H9 (cell line): ENCODE measurements at regions not wholly inside any gene's neighbourhood (a gene's known extent, or its start where the extent isn't known, plus 50 kb on each side); places are given as distances from the start of the nearest gene placed in this dataset.

Source experiments
- DNase-seq: peaks from one replicate; pipeline ENCODE4 v3.0.0-alpha.2; 2017
- H2AFZ ChIP-seq: one replicate; pipeline ENCODE4 v1.6.1; 2013; ENCODE audit warnings: mild to moderate bottlenecking, low read length, control low read depth, moderate library complexity
- H2AK5ac ChIP-seq: 2 replicates; pipeline ENCODE4 v1.6.1; 2013; ENCODE audit warnings: low read length, control low read depth, mixed read lengths; ENCODE audit not compliant: insufficient read length
- H2BK120ac ChIP-seq: one replicate; pipeline ENCODE4 v1.6.1; 2013; ENCODE audit warnings: low read depth, mild to moderate bottlenecking, low read length, control low read depth, inconsistent platforms; ENCODE audit not compliant: poor library complexity, severe bottlenecking
- H2BK12ac ChIP-seq: 2 replicates; pipeline ENCODE4 v1.6.1; 2013; ENCODE audit warnings: low read length, control low read depth, mixed read lengths, low read depth; ENCODE audit not compliant: insufficient read length
- H2BK15ac ChIP-seq: 2 replicates; pipeline ENCODE4 v1.6.1; 2013; ENCODE audit warnings: low read depth, low read length, control low read depth
- H2BK20ac ChIP-seq: one replicate; pipeline ENCODE4 v1.6.1; 2013; ENCODE audit warnings: low read depth, mild to moderate bottlenecking, low read length, control low read depth, inconsistent platforms; ENCODE audit not compliant: poor library complexity, severe bottlenecking
- H2BK5ac ChIP-seq: 2 replicates; pipeline ENCODE4 v1.6.1; 2013; ENCODE audit warnings: low read length, control low read depth, mixed read lengths; ENCODE audit not compliant: insufficient read length
- H3K14ac ChIP-seq: 2 replicates; pipeline ENCODE4 v1.6.1; 2013; ENCODE audit warnings: low read length, control low read depth; ENCODE audit not compliant: insufficient read depth
- H3K18ac ChIP-seq: 2 replicates; pipeline ENCODE4 v1.6.1; 2013; ENCODE audit warnings: low read depth, mild to moderate bottlenecking, mixed read lengths, low read length, control low read depth; ENCODE audit not compliant: insufficient read length
- H3K23ac ChIP-seq: 2 replicates; pipeline ENCODE4 v1.6.1; 2013; ENCODE audit warnings: low read length, control low read depth, mixed read lengths, low read depth; ENCODE audit not compliant: insufficient read length
- H3K23me2 ChIP-seq: 2 replicates; pipeline ENCODE4 v1.6.1; 2013; ENCODE audit warnings: low read depth, mild to moderate bottlenecking, mixed read lengths, low read length, control low read depth; ENCODE audit not compliant: insufficient read length, poor library complexity, severe bottlenecking
- H3K27ac ChIP-seq: 2 replicates; pipeline ENCODE4 v1.5.1; 2013; ENCODE audit warnings: low read length, control low read depth, mixed read lengths, low read depth; ENCODE audit not compliant: insufficient read length
- H3K27me3 ChIP-seq: 2 replicates; pipeline ENCODE4 v1.6.1; 2013; ENCODE audit warnings: low read length, control low read depth, inconsistent platforms; ENCODE audit not compliant: insufficient read depth
- H3K4ac ChIP-seq: 2 replicates; pipeline ENCODE4 v1.6.1; 2013; ENCODE audit warnings: low read depth, mild to moderate bottlenecking, control low read depth, inconsistent platforms, low read length, moderate library complexity
- H3K4me1 ChIP-seq: 2 replicates; pipeline ENCODE4 v1.6.1; 2013; ENCODE audit warnings: low read length, control low read depth, inconsistent platforms; ENCODE audit not compliant: insufficient read depth
- H3K4me2 ChIP-seq: 2 replicates; pipeline ENCODE4 v1.6.1; 2013; ENCODE audit warnings: low read length, control low read depth, mixed read lengths; ENCODE audit not compliant: insufficient read length, insufficient read depth
- H3K56ac ChIP-seq: 2 replicates; pipeline ENCODE4 v1.6.1; 2013; ENCODE audit warnings: low read depth, mild to moderate bottlenecking, mixed read lengths, low read length, control low read depth; ENCODE audit not compliant: insufficient read length
- H3K79me1 ChIP-seq: 2 replicates; pipeline ENCODE4 v1.6.1; 2013; ENCODE audit warnings: low read depth, mild to moderate bottlenecking, moderate library complexity, low read length, control low read depth, inconsistent platforms; ENCODE audit not compliant: insufficient read depth, poor library complexity, severe bottlenecking
- H3K79me2 ChIP-seq: 2 replicates; pipeline ENCODE4 v1.6.1; 2013; ENCODE audit warnings: low read length, control low read depth, inconsistent platforms; ENCODE audit not compliant: insufficient read depth
- H3K9ac ChIP-seq: 2 replicates; pipeline ENCODE4 v1.6.1; 2013; ENCODE audit warnings: low read length, control low read depth, mixed read lengths; ENCODE audit not compliant: insufficient read length; ENCODE audit errors: extremely low read depth
- H3K9me3 ChIP-seq: one replicate; pipeline ENCODE4 v1.6.1; 2013; ENCODE audit warnings: low read depth, low read length, inconsistent platforms; ENCODE audit not compliant: control insufficient read depth
- H3T11ph ChIP-seq: one replicate; pipeline ENCODE4 v1.6.1; 2013; ENCODE audit warnings: mild to moderate bottlenecking, low read length, control low read depth, inconsistent platforms
- H4K20me1 ChIP-seq: one replicate; pipeline ENCODE4 v1.6.1; 2013; ENCODE audit not compliant: control insufficient read depth, insufficient read length, insufficient read depth
- H4K5ac ChIP-seq: 2 replicates; pipeline ENCODE4 v1.6.1; 2013; ENCODE audit warnings: low read depth, mild to moderate bottlenecking, mixed read lengths, low read length, control low read depth; ENCODE audit not compliant: insufficient read length
- H4K8ac ChIP-seq: replicated peaks from 2 replicates; pipeline ENCODE4 v1.6.1; 2013; ENCODE audit warnings: low read length, control low read depth, mixed read lengths, low read depth; ENCODE audit not compliant: insufficient read length
- H4K91ac ChIP-seq: 2 replicates; pipeline ENCODE4 v1.6.1; 2013; ENCODE audit warnings: low read depth, mild to moderate bottlenecking, moderate library complexity, mixed read lengths, low read length, control low read depth; ENCODE audit not compliant: insufficient read length
- H3K27ac Mint-ChIP-seq, 3 experiments: 2 replicates in 2 of 3; 3 replicates in 1 of 3; pipeline ENCODE4 v1.8.0; 2020 to 2021; ENCODE audit warnings: mixed read lengths in 3 of 3, mild to moderate bottlenecking in 1 of 3, moderate library complexity in 1 of 3
- H3K27me3 Mint-ChIP-seq: 2 replicates; pipeline ENCODE4 v1.8.0; 2021; ENCODE audit warnings: low read depth, mild to moderate bottlenecking, moderate library complexity, mixed read lengths
- H3K36me3 Mint-ChIP-seq, 3 experiments: 2 replicates in 2 of 3; 3 replicates in 1 of 3; pipeline ENCODE4 v1.8.0; 2020 to 2021; ENCODE audit warnings: low read depth in 3 of 3, mixed read lengths in 3 of 3; ENCODE audit not compliant: insufficient read depth in 1 of 3
- H3K4me1 Mint-ChIP-seq, 2 experiments: 2 replicates each; pipeline ENCODE4 v1.8.0; 2020; ENCODE audit warnings: mixed read lengths in 2 of 2
- H3K4me3 Mint-ChIP-seq, 2 experiments: 2 replicates in 1 of 2; 3 replicates in 1 of 2; pipeline ENCODE4 v1.8.0; 2020 to 2021; ENCODE audit warnings: mild to moderate bottlenecking in 2 of 2, mixed read lengths in 2 of 2, moderate library complexity in 1 of 2
- H3K9me3 Mint-ChIP-seq, 2 experiments: 2 replicates in 1 of 2; 3 replicates in 1 of 2; pipeline ENCODE4 v1.8.0; 2020; ENCODE audit warnings: mild to moderate bottlenecking in 2 of 2, mixed read lengths in 2 of 2, moderate library complexity in 1 of 2
- WGBS: extraction: QIAGEN DNeasy Blood & Tissue Kit; methylation state at CpG from one replicate; pipeline ENCODE4 v1.1.7; 2013; ENCODE audit warnings: missing lambda C conversion rate, low lambda C conversion rate, mixed read lengths; ENCODE audit not compliant: insufficient read length; ENCODE audit errors: extremely low coverage; 5-methylcytosine and 5-hydroxymethylcytosine counted together
- TF ChIP-seq, protein P1 (sequence below): fragments of 200-600 bp; sonication (generic); conservative IDR thresholded peaks from 3 replicates; pipeline ENCODE4 v1.8.0; 2021; ENCODE audit warnings: antibody characterized with exemption, mild to moderate bottlenecking

DNA sequence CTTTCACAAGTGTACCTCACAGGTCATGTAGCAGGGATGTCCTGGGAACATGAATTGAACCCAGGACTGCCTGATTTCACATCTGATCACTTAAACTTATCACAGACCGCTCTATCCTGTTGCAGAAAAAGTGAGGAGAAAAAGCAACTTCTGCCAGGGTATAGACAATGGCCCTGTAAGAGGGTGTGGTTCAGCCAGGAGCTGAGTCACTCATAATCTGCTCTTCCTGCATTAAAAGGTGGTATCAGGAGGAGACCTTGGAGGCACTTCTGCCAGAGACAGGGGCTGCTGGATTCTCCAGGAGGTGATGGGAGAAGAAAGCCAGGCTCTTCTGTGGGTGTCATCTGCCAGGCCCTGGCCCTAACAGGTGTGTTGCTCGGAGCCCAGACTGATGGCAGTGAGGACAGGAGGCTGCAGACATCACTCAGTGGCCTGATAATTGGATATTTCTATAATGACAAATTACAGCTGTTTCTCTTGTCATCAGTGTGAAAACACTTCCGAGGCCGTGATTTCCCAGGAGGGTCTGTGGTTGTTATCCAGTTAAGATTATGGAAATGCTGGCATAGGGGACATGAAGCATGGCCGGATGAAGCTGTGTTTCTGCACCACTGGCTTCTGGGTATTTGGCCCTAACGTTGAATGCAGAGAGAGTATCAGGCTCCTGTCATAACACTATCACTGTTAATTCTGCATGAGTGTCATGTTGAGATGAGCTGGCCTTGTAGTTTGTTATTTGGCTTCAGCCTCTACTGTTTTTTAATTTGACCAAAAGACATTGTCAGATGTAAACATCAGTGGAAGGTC is 125.1 kb upstream of the ZBED5 start:
- no peak overlapping the region for H3K4me3 Mint-ChIP-seq
- Histone ChIP-seq H2BK20ac (no peak overlapping the region), H3K4ac (no peak overlapping the region), H2BK120ac (no peak overlapping the region), H2BK15ac (no peak overlapping the region), H3K27me3 (no peaks in the 10 kb centered on the region), H4K5ac (no peak overlapping the region), H4K20me1 (no peaks in the 10 kb centered on the region), H4K91ac (no peak overlapping the region), H4K8ac (no peak overlapping the region), H2BK12ac (no peak overlapping the region), H3K18ac (no peak overlapping the region), H2AFZ (no peak overlapping the region), H3K27ac (no peak overlapping the region), H3K23ac (no peak overlapping the region), H3T11ph (no peak overlapping the region), H2AK5ac (no peak overlapping the region), H3K23me2 (no peaks in the 10 kb centered on the region), H3K79me2 (no peaks in the 10 kb centered on the region), H3K79me1 (no peaks in the 10 kb centered on the region), H3K9ac (no peak overlapping the region), H3K4me1 (no peaks in the 10 kb centered on the region), H3K14ac (no peak overlapping the region), H2BK5ac (no peak overlapping the region), H3K4me2 (no peak overlapping the region), H3K56ac (no peak overlapping the region), H3K9me3 (no peaks in the 10 kb centered on the region)
- H3K4me1 Mint-ChIP-seq: peaks cover 3% of the 10 kb centered on the region in 2 experiments; a peak in 3 of 4 replicates
- no peak overlapping the region for H3K27ac Mint-ChIP-seq
- DNase-seq: no peak
- no peaks in the 10 kb centered on the region; the same call in 1 of the 2 replicates for H3K27me3 Mint-ChIP-seq
- no peaks in the 10 kb centered on the region for H3K9me3 Mint-ChIP-seq
- H3K36me3 Mint-ChIP-seq: no peaks in the 10 kb centered on the region
- WGBS: no CpG with 5 or more reads among the region's 6 CpGs
- TF ChIP-seq, protein P1, sequence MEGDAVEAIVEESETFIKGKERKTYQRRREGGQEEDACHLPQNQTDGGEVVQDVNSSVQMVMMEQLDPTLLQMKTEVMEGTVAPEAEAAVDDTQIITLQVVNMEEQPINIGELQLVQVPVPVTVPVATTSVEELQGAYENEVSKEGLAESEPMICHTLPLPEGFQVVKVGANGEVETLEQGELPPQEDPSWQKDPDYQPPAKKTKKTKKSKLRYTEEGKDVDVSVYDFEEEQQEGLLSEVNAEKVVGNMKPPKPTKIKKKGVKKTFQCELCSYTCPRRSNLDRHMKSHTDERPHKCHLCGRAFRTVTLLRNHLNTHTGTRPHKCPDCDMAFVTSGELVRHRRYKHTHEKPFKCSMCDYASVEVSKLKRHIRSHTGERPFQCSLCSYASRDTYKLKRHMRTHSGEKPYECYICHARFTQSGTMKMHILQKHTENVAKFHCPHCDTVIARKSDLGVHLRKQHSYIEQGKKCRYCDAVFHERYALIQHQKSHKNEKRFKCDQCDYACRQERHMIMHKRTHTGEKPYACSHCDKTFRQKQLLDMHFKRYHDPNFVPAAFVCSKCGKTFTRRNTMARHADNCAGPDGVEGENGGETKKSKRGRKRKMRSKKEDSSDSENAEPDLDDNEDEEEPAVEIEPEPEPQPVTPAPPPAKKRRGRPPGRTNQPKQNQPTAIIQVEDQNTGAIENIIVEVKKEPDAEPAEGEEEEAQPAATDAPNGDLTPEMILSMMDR: no peak
